ENCODE measurements at regions not wholly inside any gene's neighbourhood (a gene's known extent, or its start where the extent isn't known, plus 50 kb on each side); places are given as distances from the start of the nearest gene placed in this dataset.

GRCh38 chr1:62385923-62386322 lies 50.9 kb upstream of the USP1 start:
- ChIA-PET CTCF (interaction anchor here (1.3 kb wide), 1 partner anchor 21 kb away, joined by 5 read pairs; no protein-coding TSS in a partner anchor), POLR2A (no interaction called here)
- Histone ChIP-seq H3K4me1 (ENCODE audit: control insufficient read depth, extremely low read depth, insufficient read depth, low read length) (no peaks in the 10 kb centered on the region), H3K27ac (ENCODE audit: insufficient read depth, low read depth, low read length) (no peak overlapping the region), H4K20me1 (replicated peaks; ENCODE audit: control insufficient read depth, extremely low read depth, insufficient read depth, low read length) (no peaks in the 10 kb centered on the region), H3K9me1 (replicated peaks; ENCODE audit: control insufficient read depth, extremely low read depth, insufficient read depth, low read length) (no peaks in the 10 kb centered on the region), H3K9me3 (replicated peaks; ENCODE audit: control insufficient read depth, insufficient read depth, low read length) (no peaks in the 10 kb centered on the region), H3K9ac (replicated peaks; ENCODE audit: extremely low read depth, insufficient read depth, low read length) (no peak overlapping the region), H3K36me3 (ENCODE audit: control insufficient read depth in 2 of 2, extremely low read depth in 1 of 2, insufficient read depth in 2 of 2, low read length in 2 of 2) (no peaks in the 10 kb centered on the region), H2AFZ (ENCODE audit: low read depth, low read length) (no peak overlapping the region), H3K79me2 (ENCODE audit: control insufficient read depth, insufficient read depth, low read length) (no peaks in the 10 kb centered on the region), H3K27me3 (ENCODE audit: control insufficient read depth in 2 of 2, insufficient read depth in 2 of 2, low read length in 2 of 2) (no peaks in the 10 kb centered on the region), H3K4me2 (ENCODE audit: insufficient read depth, low read length) (no peak overlapping the region), H3K4me3 (replicated peaks in 1 of 3; ENCODE audit: insufficient read depth in 1 of 3, low read depth in 1 of 3, low read length in 3 of 3) (no peak overlapping the region)
- intact Hi-C loops (cut with micrococcal nuclease) = no loop called here
- TF ChIP-seq FOS (IDR thresholded peaks at IDR 0.05; ENCODE audit: borderline replicate concordance, insufficient read depth, low read length) (no peak), POLR2A (IDR thresholded peaks at IDR 0.05; ENCODE audit: low read depth, low read length) (no peak), POLR2AphosphoS5 (IDR thresholded peaks at IDR 0.05; ENCODE audit: insufficient read depth, low read depth, low read length) (no peak), GATA2 (IDR thresholded peaks at IDR 0.05; ENCODE audit: insufficient read depth, insufficient read length, low read depth, low read length) (no peak), JUN (IDR thresholded peaks at IDR 0.05; ENCODE audit: borderline replicate concordance, insufficient read depth, insufficient read length, low read depth) (no peak), EZH2 (IDR thresholded peaks at IDR 0.05; ENCODE audit: borderline replicate concordance, low read depth, low read length, severe bottlenecking) (no peak), MYC (IDR thresholded peaks at IDR 0.05; ENCODE audit: low read depth, low read length) (no peak)
- TF ChIP-seq, protein P1, sequence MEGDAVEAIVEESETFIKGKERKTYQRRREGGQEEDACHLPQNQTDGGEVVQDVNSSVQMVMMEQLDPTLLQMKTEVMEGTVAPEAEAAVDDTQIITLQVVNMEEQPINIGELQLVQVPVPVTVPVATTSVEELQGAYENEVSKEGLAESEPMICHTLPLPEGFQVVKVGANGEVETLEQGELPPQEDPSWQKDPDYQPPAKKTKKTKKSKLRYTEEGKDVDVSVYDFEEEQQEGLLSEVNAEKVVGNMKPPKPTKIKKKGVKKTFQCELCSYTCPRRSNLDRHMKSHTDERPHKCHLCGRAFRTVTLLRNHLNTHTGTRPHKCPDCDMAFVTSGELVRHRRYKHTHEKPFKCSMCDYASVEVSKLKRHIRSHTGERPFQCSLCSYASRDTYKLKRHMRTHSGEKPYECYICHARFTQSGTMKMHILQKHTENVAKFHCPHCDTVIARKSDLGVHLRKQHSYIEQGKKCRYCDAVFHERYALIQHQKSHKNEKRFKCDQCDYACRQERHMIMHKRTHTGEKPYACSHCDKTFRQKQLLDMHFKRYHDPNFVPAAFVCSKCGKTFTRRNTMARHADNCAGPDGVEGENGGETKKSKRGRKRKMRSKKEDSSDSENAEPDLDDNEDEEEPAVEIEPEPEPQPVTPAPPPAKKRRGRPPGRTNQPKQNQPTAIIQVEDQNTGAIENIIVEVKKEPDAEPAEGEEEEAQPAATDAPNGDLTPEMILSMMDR (IDR thresholded peaks at IDR 0.05; ENCODE audit: extremely low read depth in 1 of 2, insufficient read depth in 1 of 2, low read depth in 1 of 2, low read length in 2 of 2) = no peak
- TF ChIP-seq, protein P2, sequence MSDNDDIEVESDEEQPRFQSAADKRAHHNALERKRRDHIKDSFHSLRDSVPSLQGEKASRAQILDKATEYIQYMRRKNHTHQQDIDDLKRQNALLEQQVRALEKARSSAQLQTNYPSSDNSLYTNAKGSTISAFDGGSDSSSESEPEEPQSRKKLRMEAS (IDR thresholded peaks at IDR 0.05; ENCODE audit: insufficient read depth, insufficient read length) = no peak
- DNase-seq (ENCODE audit: low read depth, low spot score) (no peak), FAIRE-seq (no peak)
- dilution Hi-C loops (cut with MboI; ENCODE audit: extremely low pct_ligation_motif_present, low sequenced_read_pairs) = no loop called here
- no TSS peak for BruUV-seq (replicated peaks)
